Stimulated activated CD4-positive, alpha-beta T cell treated with anti-CD3 and anti-CD28 coated beads, TNF-alpha, amount 100 ng/mL, for 48 hours (primary cell): ENCODE measurements at regions not wholly inside any gene's neighbourhood (a gene's known extent, or its start where the extent isn't known, plus 50 kb on each side); places are given as distances from the start of the nearest gene placed in this dataset.
"Not testable (repeated sequence)": the region's sequence is repeated elsewhere in the genome, so short reads cannot be mapped to it uniquely, and the experiment has no call there.

Experiments
- DNase-seq, 3 donors: peaks; one replicate each; pipeline ENCODE4 v3.0.0-alpha.2; 2020; ENCODE audit warnings: low read depth in 3 of 3

- DNase-seq = no peak
Observed at GRCh38 chr15:87538327-87538834, 718.2 kb downstream of the NTRK3 start.

- DNase-seq = no peak
Observed at GRCh38 chr15:87537295-87537694, 719.2 kb downstream of the NTRK3 start.

GRCh38 chr15:87533637-87534036 lies 722.9 kb downstream of the NTRK3 start:
- not testable (repeated sequence) for DNase-seq

DNA sequence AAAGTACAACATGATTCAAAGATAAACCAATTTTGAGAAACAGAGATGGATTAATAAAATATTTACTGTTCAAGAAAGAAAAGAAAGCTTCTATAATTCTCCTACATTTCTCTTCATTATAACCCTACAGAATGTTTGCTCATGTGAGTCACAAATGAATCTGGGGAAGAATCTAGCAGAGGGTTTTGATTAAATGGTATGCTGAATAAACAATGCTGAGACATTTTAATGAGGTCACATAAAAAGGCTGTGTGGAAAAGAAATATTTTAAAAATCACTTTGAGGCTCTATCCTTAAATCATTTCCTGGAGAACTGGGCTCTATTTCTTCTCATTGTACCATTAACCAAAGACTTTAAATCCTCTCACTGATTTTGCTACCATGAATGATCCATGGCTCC lies 727.7 kb downstream of the NTRK3 start:
- no peak for DNase-seq

DNA sequence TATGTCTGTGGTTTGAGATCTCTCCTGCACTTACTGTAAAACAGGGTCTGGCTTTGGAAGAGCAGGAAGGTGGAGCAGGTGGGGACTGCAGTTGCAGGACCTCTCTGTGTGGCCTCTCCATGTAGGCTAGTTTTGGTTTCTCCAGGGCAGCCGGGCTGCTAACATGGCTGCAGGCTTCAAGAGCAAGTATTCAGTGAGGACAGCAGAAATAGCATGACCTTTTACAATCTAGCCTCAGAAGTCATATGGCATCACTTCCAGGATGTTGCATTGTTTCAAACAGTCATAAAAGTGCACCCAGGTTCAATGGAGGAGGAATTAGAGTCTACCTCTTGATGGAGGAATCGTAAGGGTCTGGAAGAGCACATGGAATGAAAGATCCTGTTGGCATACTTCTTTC lies 728.7 kb downstream of the NTRK3 start:
- no peak for DNase-seq

- DNase-seq = no peak
Observed at GRCh38 chr15:87527416-87527815, 729.1 kb downstream of the NTRK3 start.

GRCh38 chr15:87523516-87523915 lies 733.0 kb downstream of the NTRK3 start:
- DNase-seq = no peak

DNA sequence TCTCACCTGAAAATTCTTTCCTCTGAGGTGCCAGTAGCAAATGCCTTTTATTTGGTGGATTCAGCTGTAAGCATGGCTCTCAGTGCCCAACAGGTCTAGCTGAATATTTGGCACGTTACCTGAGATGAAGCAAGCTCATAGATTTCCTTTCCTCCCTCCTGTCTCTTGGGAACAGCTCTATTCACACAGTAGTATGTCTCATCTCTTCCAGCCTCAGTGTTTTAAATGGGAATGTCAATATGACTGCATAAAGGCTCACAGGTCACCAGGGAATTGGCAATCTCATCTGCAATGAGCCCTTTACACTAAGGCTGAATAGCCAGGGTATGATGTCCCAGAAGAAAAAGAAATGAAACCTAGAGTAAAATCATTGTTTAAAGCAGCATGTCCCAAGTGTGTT lies 733.5 kb downstream of the NTRK3 start:
- no peak for DNase-seq

DNA sequence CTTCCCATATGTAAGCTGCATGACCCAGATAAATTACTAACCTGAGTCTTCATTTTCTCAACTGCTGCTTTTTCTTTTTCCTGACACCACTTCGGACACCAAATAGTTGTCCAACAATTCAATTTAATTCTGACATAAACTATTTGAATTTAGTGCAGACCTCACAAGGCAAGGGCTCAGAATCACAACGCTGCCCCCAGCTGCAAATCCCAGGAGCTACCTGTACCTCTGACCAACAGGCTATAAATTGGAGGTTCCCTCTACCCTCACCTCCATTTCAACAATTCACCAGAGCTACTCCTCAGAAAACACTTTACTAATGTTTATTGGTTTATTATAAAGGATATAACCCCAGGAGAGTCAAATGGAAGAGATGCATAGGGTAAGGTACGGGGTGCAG lies 737.6 kb downstream of the NTRK3 start:
- no peak for DNase-seq

- no peak for DNase-seq
Observed at GRCh38 chr15:87508086-87508485, 748.5 kb downstream of the NTRK3 start.

DNA sequence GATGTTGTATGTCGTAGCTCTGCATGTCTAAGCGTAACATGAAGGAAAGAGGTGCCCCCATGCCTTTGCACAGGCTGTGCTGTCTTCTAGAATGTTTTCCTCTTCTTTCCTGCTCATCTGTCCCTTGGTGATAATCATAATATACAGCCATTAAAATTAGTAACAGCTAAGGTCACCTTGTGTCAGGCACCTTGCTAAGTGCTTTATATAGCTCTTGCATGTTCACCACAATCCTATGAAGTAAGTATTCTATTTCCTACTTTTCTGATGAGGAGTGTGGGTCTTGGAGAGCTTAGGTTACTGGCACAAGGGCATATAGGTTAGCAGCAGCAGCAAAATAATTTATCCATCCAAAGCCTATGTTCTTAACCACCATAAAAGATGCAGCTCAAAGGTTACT lies 754.4 kb downstream of the NTRK3 start:
- DNase-seq = no peak

GRCh38 chr15:87500240-87500639 lies 756.3 kb downstream of the NTRK3 start:
- DNase-seq = no peak

- DNase-seq = no peak
Observed at GRCh38 chr15:87498560-87498959, 758.0 kb downstream of the NTRK3 start.

DNA sequence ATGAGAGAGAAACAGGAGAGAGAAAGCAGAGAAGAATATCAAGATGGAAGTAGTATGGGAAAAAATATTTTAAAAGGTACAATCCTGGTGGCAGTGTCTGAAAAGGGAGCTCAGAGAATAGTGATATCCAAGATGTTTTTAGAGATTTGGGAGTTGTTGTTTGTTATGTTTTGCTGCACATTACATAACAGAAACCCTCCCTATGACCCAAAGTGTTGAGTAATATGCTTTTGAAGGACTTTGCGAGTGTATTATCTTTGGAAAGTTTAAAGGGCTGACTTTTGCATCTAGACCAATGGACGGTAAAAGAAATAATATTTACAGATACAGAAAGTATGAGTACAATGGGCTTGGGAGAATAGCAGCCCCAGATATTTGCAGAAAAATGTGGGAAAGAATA lies 759.7 kb downstream of the NTRK3 start:
- DNase-seq = no peak

DNA sequence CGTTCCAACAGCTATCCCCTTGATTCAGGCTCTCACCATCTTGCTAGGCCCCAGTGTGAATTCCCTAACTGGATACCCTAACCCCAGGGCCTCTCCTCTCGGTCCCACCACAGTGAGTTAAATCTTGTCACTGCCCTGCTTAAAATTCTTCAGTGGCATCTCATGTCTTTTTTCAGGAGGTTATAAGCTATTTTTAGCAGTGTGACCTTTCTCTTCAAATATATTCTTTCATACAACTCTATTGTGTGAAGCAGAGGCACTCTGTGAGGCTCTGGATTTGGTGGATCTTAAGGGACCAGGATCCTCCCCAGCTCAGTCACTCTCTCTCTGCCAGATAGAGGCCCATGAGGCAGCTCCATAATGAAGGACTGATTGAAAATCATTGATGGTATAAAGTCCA lies 760.4 kb downstream of the NTRK3 start:
- no peak for DNase-seq

GRCh38 chr15:87493803-87494202 lies 762.7 kb downstream of the NTRK3 start:
- no peak for DNase-seq

GRCh38 chr15:87492321-87492720 lies 764.2 kb downstream of the NTRK3 start:
- no peak for DNase-seq

DNA sequence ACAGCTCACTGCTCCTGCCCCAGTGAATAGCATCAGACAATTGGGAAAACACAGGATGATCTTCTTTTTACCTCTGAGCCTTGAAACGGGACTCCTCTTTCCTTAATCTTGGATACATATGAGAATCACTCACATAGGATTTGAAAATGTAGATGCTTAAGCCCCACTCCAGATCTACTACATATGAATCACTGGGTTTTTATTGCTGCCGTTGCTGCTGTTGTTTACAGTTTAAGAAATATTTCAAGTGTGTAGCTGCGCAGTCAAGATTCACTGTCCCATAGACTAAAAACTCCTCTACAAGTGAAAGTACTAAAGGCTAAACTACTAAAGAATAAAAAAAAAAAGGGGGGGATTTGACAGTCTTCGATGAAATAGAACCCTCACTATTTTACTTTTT lies 765.9 kb downstream of the NTRK3 start:
- no peak for DNase-seq

DNA sequence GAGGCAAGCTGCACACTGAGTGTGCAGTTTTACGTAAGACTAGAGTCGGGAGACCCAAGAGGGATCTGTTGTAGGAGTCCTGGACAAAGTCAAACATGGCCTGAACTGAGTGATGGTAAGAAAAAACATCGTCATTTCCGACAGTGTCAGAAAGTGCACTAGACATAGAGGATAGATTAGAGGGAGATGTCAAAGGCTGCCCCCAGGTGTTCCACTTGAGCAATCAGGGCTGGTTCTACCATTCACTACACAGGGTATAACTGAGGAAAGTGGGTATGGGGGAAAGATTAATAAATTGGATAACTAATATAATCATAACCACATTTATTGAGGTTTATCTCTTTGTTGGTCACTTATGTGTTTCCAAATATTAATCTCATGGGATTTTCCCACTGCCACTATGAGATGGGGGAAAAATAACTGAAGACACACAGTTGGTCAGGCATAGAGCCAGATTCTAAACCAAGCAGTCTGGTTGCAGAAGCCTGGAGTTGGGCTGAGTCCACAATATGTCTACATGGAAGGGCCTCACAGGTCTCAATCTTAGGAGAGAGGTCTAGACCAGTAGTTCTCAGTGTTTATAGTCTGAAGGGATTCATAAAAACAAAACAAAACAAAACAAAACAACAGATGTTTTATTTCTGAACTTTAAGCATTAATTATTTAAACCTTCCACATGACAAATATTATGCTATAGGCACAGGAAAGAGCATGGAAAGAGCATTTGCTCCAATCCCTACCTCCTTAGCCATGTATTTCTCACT lies 766.5 kb downstream of the NTRK3 start:
- no peak for DNase-seq

GRCh38 chr15:87489456-87489855 lies 767.1 kb downstream of the NTRK3 start:
- no peak for DNase-seq

GRCh38 chr15:87487484-87487883 lies 769.1 kb downstream of the NTRK3 start:
- no peak for DNase-seq

DNA sequence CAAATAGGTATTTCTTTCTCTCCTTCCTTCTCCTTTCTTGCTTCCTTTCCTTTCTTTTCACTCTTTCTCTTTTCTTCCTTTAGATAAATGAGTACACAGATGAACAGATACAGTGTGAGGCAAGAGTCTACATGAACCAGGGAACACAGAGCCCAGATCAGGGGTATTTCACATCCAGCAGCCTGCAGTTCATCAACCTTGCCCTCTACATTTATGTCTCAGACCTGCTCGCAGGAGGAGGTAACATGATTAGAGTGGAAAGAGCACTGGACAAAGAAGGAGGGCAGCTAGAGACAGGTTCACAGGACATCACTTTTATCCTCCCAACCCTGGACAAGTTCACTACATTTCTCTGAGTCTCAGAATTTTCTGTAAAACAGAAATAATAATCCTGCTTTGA lies 773.1 kb downstream of the NTRK3 start:
- DNase-seq = no peak

- no peak for DNase-seq
Observed at GRCh38 chr15:87481126-87481525, 775.4 kb downstream of the NTRK3 start.

DNA sequence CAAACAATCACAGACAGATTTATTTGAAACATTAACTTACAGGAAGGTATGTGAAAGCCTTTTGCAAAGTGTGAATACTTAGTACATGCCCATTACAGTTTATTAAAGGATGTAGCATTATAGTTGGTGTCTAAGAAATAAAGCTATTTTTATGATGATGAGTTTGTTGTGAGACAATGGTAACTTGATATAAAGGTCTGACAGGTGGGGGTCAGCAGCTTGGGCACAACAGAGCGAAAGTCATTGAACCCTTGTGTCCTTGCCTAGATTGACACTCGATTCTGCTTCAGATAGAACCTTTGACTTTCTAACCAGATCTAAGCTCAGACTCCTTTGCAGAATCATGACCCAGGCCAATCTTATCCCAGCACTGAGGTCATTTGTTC lies 777.9 kb downstream of the NTRK3 start:
- DNase-seq = no peak
